HepG2 (cell line): ENCODE measurements at regions not wholly inside any gene's neighbourhood (a gene's known extent, or its start where the extent isn't known, plus 50 kb on each side); places are given as distances from the start of the nearest gene placed in this dataset.

Experiments used
- TF ChIP-seq, protein P1 (sequence below): sonication (generic); formaldehyde crosslinking; IDR thresholded peaks from 2 replicates; pipeline ENCODE4 v1.4.0; 2020; ENCODE audit warnings: mild to moderate bottlenecking, missing genetic modification reagents, borderline replicate concordance
- TF ChIP-seq, protein P2 (sequence below): sonication (generic); formaldehyde crosslinking; IDR thresholded peaks from 2 replicates; pipeline ENCODE4; 2020; ENCODE audit warnings: missing genetic modification reagents, mild to moderate bottlenecking, borderline replicate concordance
- TF ChIP-seq, protein P3 (sequence below): sonication (generic); formaldehyde crosslinking; IDR thresholded peaks from 2 replicates; pipeline ENCODE4 v1.5.0; 2020; ENCODE audit warnings: mild to moderate bottlenecking, missing genetic modification reagents, borderline replicate concordance

DNA sequence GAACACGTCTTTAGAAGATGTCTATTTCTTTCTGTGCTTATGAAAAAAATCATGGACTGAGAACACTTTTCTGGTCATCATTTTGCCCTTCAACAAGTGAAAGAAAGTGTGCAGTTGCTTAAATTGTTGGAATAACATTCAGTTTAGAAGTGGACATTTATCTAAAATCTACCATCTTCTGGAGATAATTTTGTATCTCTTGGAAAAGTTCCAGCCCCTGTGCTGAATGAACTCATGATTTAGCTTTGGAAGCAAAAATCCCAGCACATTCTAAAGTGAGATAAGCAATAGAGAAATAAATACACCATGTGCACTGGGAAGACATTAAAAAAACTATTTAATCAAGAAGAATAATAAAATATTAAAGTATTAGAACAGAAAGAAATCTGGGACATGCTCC is 1420.8 kb upstream of the SLC10A2 start (continued):
- TF ChIP-seq, protein P1, sequence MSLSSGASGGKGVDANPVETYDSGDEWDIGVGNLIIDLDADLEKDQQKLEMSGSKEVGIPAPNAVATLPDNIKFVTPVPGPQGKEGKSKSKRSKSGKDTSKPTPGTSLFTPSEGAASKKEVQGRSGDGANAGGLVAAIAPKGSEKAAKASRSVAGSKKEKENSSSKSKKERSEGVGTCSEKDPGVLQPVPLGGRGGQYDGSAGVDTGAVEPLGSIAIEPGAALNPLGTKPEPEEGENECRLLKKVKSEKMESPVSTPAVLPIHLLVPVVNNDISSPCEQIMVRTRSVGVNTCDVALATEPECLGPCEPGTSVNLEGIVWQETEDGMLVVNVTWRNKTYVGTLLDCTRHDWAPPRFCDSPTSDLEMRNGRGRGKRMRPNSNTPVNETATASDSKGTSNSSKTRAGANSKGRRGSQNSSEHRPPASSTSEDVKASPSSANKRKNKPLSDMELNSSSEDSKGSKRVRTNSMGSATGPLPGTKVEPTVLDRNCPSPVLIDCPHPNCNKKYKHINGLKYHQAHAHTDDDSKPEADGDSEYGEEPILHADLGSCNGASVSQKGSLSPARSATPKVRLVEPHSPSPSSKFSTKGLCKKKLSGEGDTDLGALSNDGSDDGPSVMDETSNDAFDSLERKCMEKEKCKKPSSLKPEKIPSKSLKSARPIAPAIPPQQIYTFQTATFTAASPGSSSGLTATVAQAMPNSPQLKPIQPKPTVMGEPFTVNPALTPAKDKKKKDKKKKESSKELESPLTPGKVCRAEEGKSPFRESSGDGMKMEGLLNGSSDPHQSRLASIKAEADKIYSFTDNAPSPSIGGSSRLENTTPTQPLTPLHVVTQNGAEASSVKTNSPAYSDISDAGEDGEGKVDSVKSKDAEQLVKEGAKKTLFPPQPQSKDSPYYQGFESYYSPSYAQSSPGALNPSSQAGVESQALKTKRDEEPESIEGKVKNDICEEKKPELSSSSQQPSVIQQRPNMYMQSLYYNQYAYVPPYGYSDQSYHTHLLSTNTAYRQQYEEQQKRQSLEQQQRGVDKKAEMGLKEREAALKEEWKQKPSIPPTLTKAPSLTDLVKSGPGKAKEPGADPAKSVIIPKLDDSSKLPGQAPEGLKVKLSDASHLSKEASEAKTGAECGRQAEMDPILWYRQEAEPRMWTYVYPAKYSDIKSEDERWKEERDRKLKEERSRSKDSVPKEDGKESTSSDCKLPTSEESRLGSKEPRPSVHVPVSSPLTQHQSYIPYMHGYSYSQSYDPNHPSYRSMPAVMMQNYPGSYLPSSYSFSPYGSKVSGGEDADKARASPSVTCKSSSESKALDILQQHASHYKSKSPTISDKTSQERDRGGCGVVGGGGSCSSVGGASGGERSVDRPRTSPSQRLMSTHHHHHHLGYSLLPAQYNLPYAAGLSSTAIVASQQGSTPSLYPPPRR (CRISPR knock-in tag), result no peak
- TF ChIP-seq, protein P2, sequence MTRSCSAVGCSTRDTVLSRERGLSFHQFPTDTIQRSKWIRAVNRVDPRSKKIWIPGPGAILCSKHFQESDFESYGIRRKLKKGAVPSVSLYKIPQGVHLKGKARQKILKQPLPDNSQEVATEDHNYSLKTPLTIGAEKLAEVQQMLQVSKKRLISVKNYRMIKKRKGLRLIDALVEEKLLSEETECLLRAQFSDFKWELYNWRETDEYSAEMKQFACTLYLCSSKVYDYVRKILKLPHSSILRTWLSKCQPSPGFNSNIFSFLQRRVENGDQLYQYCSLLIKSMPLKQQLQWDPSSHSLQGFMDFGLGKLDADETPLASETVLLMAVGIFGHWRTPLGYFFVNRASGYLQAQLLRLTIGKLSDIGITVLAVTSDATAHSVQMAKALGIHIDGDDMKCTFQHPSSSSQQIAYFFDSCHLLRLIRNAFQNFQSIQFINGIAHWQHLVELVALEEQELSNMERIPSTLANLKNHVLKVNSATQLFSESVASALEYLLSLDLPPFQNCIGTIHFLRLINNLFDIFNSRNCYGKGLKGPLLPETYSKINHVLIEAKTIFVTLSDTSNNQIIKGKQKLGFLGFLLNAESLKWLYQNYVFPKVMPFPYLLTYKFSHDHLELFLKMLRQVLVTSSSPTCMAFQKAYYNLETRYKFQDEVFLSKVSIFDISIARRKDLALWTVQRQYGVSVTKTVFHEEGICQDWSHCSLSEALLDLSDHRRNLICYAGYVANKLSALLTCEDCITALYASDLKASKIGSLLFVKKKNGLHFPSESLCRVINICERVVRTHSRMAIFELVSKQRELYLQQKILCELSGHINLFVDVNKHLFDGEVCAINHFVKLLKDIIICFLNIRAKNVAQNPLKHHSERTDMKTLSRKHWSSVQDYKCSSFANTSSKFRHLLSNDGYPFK (CRISPR knock-in tag), result no peak
- TF ChIP-seq, protein P3, sequence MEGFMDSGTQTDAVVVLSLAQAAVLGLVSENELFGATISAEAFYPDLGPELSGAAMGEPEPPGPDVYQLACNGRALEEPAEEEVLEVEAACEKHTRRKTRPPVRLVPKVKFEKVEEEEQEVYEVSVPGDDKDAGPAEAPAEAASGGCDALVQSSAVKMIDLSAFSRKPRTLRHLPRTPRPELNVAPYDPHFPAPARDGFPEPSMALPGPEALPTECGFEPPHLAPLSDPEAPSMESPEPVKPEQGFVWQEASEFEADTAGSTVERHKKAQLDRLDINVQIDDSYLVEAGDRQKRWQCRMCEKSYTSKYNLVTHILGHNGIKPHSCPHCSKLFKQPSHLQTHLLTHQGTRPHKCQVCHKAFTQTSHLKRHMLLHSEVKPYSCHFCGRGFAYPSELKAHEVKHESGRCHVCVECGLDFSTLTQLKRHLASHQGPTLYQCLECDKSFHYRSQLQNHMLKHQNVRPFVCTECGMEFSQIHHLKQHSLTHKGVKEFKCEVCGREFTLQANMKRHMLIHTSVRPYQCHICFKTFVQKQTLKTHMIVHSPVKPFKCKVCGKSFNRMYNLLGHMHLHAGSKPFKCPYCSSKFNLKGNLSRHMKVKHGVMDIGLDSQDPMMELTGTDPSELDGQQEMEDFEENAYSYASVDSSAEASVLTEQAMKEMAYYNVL, result no peak
